ENCODE measurements at regions not wholly inside any gene's neighbourhood (a gene's known extent, or its start where the extent isn't known, plus 50 kb on each side); places are given as distances from the start of the nearest gene placed in this dataset.

DNA sequence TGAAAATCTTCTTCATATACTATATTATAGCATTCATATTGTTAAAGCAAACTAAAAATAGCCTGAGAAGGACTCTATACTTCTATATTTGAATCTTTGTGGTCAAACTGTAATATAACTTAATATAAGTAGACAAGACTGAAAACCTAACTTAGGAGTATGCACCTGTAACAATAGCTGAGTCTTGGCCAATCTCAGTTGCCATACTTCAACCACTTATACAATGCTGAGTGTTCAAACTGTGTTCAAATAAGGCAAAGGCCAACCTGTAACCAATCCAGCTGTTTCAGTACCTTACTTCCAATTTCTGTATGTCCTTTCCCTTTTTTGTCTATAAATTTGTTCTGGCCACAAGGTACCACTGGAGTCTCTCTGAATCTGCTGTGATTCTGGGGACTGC is 1360.8 kb upstream of the CDH9 start:
- no peak overlapping the region for H4K5ac ChIP-seq (ENCODE audit: insufficient read length, low read depth, low read length)
- FAIRE-seq: no peak
- no peaks in the 10 kb centered on the region for H3K27me3 ChIP-seq (replicated peaks in 1 of 4; ENCODE audit: control insufficient read depth in 3 of 4, extremely low read depth in 1 of 4, insufficient read depth in 3 of 4, low read length in 3 of 4)
- H3K4me2 ChIP-seq (ENCODE audit: insufficient read depth in 1 of 2, low read depth in 2 of 2, low read length in 2 of 2): no peak overlapping the region
- no peak overlapping the region for H2BK120ac ChIP-seq (replicated peaks; ENCODE audit: low read depth, low read length)
- no peak overlapping the region for H3K14ac ChIP-seq (ENCODE audit: insufficient read length)
- H3K4me3 ChIP-seq (ENCODE audit: extremely low read depth in 1 of 4, insufficient read depth in 2 of 4, low read depth in 3 of 4, low read length in 4 of 4): no peak overlapping the region
- POLR2A ChIA-PET (ENCODE audit: partially characterized antibody): no interaction called here
- CTCF ChIA-PET (ENCODE audit: partially characterized antibody): interaction anchor here (1.7 kb wide), 1 partner anchor 54 kb away, joined by 6 read pairs; no protein-coding TSS in a partner anchor
- H3K36me3 ChIP-seq (ENCODE audit: control insufficient read depth in 2 of 4, insufficient read depth in 4 of 4, low read length in 3 of 4): no peaks in the 10 kb centered on the region
- no peak overlapping the region for H2BK20ac ChIP-seq (ENCODE audit: low read length)
- no peak overlapping the region for H2BK15ac ChIP-seq (ENCODE audit: low read length)
- no peak overlapping the region for H3K56ac ChIP-seq (replicated peaks; ENCODE audit: insufficient read length, low read depth, low read length)
- no peak overlapping the region for H4K8ac ChIP-seq (ENCODE audit: extremely low read depth, insufficient read depth, low read length)
- no peak overlapping the region for H3K4ac ChIP-seq (replicated peaks; ENCODE audit: insufficient read length, low read depth, low read length)
- no peaks in the 10 kb centered on the region for H3K79me1 ChIP-seq (ENCODE audit: low read depth, low read length)
- no peak overlapping the region for H2BK12ac ChIP-seq (ENCODE audit: low read depth, low read length)
- H3K9ac ChIP-seq (replicated peaks in 1 of 4; ENCODE audit: extremely low read depth in 1 of 4, low read depth in 3 of 4, low read length in 3 of 4): no peak overlapping the region
- H4K20me1 ChIP-seq (replicated peaks in 1 of 2; ENCODE audit: control insufficient read depth in 1 of 2, insufficient read depth in 2 of 2, low read length in 2 of 2): no peaks in the 10 kb centered on the region
- H3K18ac ChIP-seq (ENCODE audit: extremely low read depth, low read length): no peak overlapping the region
- no peak for DNase-seq (ENCODE audit: low read depth in 1 of 2, low spot score in 2 of 2)
- no peak overlapping the region for H2BK5ac ChIP-seq (ENCODE audit: low read depth, low read length)
- no peak overlapping the region for H3K23ac ChIP-seq (ENCODE audit: insufficient read length)
- H3K4me1 ChIP-seq (replicated peaks in 1 of 4; ENCODE audit: control insufficient read depth in 3 of 4, insufficient read depth in 4 of 4, low read length in 3 of 4): peaks cover 0 to 7% (median 4%) of the 10 kb centered on the region in 4 experiments; a peak in 3 of 7 replicates
- no peaks in the 10 kb centered on the region for H3K79me2 ChIP-seq (ENCODE audit: control insufficient read depth in 1 of 2, insufficient read depth in 2 of 2, low read length in 2 of 2)
- no peaks in the 10 kb centered on the region for H3K9me3 ChIP-seq (ENCODE audit: insufficient read depth in 2 of 2, low read depth in 1 of 2, low read length in 1 of 2)
- H2AFZ ChIP-seq (ENCODE audit: low read length): no peak overlapping the region
- H4K91ac ChIP-seq (replicated peaks; ENCODE audit: insufficient read length, low read length): no peak overlapping the region
- H3K27ac ChIP-seq (ENCODE audit: low read depth, low read length): no peak overlapping the region
- H2AK5ac ChIP-seq (ENCODE audit: low read depth, low read length): no peak overlapping the region
- H3K23me2 ChIP-seq (ENCODE audit: low read depth, low read length): no peaks in the 10 kb centered on the region
- no peak for TF ChIP-seq CBX8 (IDR thresholded peaks at IDR 0.05; ENCODE audit: borderline replicate concordance, low read depth, low read length)
- TF ChIP-seq CEBPB (IDR thresholded peaks at IDR 0.05; ENCODE audit: low read depth, low read length): no peak
- TF ChIP-seq EP300 (IDR thresholded peaks at IDR 0.05; ENCODE audit: borderline replicate concordance in 1 of 2, low read depth in 2 of 2, low read length in 2 of 2): no peak
- TF ChIP-seq KDM1A (IDR thresholded peaks at IDR 0.05; ENCODE audit: borderline replicate concordance, low read length): no peak
- no peak for TF ChIP-seq NRF1 (IDR thresholded peaks at IDR 0.05; ENCODE audit: low read depth, low read length)
- TF ChIP-seq CTCF (IDR thresholded peaks at IDR 0.05; ENCODE audit: control extremely low read depth in 1 of 3, insufficient read depth in 1 of 3, low read depth in 1 of 3, low read length in 3 of 3): no peak
- no peak for TF ChIP-seq TBP (IDR thresholded peaks at IDR 0.05; ENCODE audit: low read depth, low read length)
- TF ChIP-seq RFX5 (IDR thresholded peaks at IDR 0.05; ENCODE audit: borderline replicate concordance, low read depth, low read length): no peak
- TF ChIP-seq SAP30 (IDR thresholded peaks at IDR 0.05; ENCODE audit: insufficient read depth, insufficient replicate concordance, low read length): no peak
- TF ChIP-seq EZH2 (IDR thresholded peaks at IDR 0.05; ENCODE audit: low read depth, low read length, severe bottlenecking): no peak
- no peak for TF ChIP-seq RAD21 (IDR thresholded peaks at IDR 0.05 in 1 of 2, conservative IDR thresholded peaks at IDR 0.05 in 1 of 2; ENCODE audit: low read depth in 2 of 2, low read length in 2 of 2)
- TF ChIP-seq PHF8 (conservative IDR thresholded peaks at IDR 0.05; ENCODE audit: low read depth, low read length): no peak

Measured in H1 (cell line).